ENCODE measurements at regions not wholly inside any gene's neighbourhood (a gene's known extent, or its start where the extent isn't known, plus 50 kb on each side); places are given as distances from the start of the nearest gene placed in this dataset.
A peak's percentile ranks its signal among the peaks of the same experiment; 100 is the strongest.

DNA sequence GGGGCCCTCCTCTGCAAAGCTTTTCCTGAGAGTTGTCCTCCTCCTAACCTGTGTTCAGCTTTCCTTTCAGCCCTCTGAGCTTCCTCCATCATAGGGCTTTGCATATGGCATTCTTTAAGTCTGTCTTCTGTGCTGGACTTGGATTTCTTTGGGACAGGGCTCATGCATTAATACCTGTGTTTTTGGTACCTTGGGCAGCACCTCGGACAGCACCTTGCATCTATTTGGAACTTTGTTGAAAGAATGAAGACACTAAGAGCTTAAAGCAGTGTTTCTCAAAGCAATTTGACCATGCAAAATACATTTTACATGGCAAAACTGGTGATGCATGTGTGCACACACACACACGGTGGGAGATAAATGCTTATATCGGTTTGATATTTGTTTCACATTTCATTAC, 115.0 kb upstream of the SRRM4 start:
- no peak for DNase-seq

DNA sequence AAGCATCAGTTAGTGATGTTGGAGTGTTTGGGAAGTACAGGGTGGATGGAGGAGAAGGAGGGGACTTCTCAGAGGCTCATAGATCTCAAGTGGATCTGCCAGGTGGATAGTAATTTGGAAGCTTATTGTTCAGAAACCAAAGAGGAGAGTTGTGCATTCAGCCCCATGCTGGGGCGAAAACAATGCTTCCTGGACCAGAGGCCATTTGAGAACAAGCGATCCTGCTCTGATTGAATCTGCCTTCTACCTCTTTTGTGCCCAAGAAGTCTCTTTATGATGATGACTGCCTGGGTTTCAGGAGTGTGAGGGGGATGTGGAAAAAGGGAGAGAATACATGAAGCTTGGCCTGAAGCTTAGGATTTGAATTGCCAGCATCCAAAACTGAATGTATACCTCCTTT, 110.8 kb upstream of the SRRM4 start:
- no peak for DNase-seq

- DNase-seq, result no peak
Measured at GRCh38 chr12:118874698-118875548, 106.4 kb upstream of the SRRM4 start.

- DNase-seq, result no peak
Measured at GRCh38 chr12:118880720-118881493, 100.4 kb upstream of the SRRM4 start.

DNA sequence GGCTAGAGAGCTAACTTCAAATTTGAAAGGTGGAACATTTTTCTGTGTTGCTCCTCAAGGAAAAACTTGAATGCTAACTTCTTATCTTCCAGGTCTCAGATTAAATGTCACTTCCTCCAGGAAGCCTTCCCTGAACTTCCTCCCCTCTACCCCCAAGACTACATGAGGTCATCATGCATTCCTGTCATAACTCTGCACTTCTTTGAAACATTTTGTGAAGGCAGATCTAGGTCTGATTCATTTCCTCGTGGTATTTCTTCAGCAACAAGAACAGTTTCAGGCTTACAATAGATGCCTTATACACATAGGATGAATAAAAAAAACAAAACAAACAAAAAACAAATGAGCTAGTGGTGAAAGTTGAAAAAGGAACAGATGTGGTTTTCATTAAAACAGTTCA, 97.1 kb upstream of the SRRM4 start:
- no peak for DNase-seq

DNA sequence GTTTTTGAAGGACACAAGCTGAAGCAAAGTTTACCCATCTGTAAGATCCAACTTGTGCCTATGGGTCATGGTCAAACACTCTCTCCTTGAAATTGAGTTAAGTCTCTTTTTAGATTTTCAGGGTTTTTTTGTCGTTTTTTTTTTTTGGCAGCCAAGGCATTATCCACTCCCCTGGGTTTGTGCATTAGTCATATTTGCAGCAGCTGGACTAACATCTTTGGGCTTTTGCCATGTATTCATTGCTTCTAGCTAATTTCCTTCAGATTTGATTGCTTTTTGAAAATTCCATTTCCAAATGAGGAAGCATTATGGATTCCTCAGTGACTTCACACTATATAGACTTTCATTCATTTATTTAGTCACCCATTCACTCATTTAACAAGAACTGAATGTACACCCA, 80.3 kb upstream of the SRRM4 start:
- DNase-seq, result no peak

DNA sequence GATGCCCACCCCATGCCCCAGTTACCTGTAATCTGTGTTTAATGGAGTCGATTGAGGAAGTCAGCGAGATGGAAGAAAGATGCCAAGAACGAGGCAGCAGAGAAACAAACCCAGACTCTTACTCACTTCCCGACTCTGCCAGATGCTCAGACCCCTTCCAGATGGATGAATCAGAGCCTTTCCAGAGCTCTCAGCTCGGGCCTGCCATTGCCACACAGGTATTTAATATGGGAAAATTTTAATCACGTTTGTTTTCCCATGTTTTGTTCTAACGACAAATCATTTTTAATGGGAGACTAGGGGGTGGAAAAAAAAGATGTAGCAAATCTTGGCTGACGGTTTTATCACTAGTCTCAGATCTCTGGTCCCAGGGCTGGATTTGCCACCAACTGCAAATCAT, 72.5 kb upstream of the SRRM4 start:
- no peak for DNase-seq

GRCh38 chr12:118912697-118913270, 68.6 kb upstream of the SRRM4 start:
- no peak for DNase-seq

GRCh38 chr12:118921761-118922160, 59.6 kb upstream of the SRRM4 start:
- DNase-seq, result no peak

DNA sequence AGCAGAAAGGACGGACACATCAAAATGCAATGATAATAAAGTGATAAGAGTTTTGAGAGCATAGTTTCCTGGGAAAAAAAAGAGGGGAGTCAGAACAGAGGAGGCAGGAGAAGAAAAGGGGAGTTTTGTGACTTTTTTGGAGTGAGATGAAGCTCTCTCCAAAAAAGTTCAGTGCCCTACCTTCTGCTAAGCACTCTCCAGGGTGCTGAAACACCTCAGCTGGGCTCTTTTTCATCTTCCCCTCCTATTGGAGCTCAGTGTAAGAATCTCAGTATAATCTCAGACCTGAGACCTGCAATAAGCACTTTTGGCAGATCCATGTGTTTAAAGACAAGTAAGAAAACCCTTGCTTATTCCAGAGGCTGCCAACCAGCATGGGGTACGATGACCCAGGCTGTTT, 58.9 kb upstream of the SRRM4 start:
- DNase-seq, result peak; percentile 13

GRCh38 chr12:118925407-118925806, 55.9 kb upstream of the SRRM4 start:
- no peak for DNase-seq

DNA sequence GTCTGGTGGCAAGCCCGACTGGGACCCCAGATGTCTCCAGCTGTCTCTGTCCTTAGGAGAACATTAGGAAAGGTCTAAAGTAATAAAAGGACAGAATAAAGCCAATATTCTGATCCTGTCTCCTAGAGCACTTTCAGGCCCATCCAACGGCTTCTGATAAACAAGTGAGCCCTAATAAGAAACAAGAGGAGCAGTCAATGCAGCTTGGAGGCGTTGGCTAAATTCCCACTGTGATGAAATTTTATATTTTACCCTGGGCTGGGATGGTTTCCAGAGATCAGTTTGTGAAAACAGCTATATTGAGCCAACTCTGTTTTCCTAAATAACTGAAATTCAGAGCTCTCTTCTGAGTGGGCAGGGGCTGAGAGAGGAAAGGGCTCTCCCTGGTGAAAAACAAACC, 55.5 kb upstream of the SRRM4 start:
- no peak for DNase-seq

Data from RPMI8226 (cell line).